Kidney tubule cell (primary cell): ENCODE measurements at regions not wholly inside any gene's neighbourhood (a gene's known extent, or its start where the extent isn't known, plus 50 kb on each side); places are given as distances from the start of the nearest gene placed in this dataset.

Experiments
- DNase-seq: peaks from one replicate; pipeline ENCODE4 v3.0.0-alpha.2; 2018; ENCODE audit warnings: low spot score

GRCh38 chr14:89607453-89607852 lies 190.4 kb upstream of the FOXN3 start:
- no peak for DNase-seq

DNA sequence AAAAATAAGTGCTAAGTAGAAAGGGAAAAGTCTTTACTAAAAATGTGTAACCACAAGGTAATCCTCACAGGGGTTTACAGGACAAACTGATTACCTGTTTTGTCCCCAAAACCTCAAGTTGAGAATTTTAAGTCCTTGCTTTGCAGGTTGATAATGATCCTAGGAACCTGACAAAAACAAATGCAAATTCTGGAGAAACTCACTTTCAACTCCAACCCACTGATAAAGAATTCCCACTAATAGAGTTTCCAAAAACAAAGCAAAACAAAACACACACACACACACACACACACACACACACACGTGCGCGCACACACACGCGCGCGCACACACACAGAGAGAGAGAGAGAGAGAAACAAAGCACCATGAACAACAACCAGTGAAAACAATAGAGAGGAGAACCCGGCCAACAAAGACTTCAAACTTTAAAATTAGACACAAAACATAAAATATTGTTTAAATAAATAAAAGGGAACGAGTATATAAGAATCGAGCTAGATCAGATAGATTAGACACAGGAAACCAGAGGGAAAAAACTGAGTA lies 187.0 kb upstream of the FOXN3 start:
- no peak for DNase-seq

DNA sequence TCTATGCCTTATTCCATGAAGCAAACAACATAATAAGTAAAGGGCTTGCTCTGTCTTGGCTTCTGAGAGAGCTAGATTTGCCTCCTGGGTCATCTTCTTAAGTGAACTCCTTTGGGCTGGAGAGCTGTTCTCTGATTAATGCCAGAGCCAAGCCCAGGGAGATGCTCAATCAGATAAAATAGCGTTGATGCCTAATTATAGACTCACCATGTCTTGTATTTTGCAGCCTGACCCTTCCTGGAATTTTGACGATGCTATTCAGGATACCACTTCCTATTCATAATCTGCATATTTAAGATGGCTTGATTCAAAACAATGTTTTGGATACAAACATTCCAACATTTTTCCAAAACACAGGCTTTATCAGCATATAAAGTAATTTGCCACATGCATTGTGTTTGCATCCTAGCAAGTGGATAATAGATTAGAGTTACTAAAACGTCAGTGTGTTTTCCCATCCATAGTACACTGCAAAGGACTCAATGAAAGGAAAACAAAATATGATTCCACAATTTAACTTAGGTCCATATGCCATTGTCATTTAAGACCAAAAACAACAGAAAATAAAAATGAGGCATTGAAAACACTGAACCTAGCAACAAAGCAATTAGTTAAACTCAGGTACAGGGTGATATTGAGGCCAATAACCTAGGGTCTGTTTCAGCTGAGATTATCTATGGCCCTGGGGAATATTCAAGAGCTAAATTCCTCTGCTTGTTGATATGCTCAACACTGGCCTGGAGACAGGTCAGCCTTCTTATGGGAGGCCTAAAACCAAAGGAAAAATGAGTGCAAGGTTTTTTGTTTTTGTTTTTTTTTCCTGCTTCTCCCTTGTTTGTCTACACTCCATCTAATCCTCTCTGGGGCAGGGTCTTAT lies 184.2 kb upstream of the FOXN3 start:
- DNase-seq = no peak

- no peak for DNase-seq
These were observed 183.0 kb upstream of the FOXN3 start for GRCh38 chr14:89600029-89600428.

GRCh38 chr14:89598548-89599186 lies 181.6 kb upstream of the FOXN3 start:
- peak; percentile 13 for DNase-seq

DNA sequence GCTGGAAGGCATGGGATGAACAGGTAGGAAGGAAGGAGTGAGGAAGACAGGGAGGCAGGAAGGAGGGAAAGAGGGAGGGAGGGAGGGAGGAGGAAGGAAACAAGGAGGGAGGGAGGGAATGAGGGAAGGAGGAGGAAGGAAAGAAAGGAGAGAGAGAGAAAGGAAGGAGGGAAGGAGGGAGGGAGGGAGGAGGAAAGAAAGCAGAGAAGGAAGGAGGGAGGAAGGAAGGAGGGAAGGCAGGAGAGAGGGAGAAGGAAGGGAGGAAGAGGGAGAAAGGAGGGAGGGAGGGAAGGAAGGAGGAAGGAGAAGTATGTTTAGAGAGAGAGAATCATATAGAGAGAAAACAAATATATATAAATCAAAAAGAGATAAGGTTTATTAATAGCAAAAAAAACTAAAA lies 175.9 kb upstream of the FOXN3 start:
- no peak for DNase-seq

DNA sequence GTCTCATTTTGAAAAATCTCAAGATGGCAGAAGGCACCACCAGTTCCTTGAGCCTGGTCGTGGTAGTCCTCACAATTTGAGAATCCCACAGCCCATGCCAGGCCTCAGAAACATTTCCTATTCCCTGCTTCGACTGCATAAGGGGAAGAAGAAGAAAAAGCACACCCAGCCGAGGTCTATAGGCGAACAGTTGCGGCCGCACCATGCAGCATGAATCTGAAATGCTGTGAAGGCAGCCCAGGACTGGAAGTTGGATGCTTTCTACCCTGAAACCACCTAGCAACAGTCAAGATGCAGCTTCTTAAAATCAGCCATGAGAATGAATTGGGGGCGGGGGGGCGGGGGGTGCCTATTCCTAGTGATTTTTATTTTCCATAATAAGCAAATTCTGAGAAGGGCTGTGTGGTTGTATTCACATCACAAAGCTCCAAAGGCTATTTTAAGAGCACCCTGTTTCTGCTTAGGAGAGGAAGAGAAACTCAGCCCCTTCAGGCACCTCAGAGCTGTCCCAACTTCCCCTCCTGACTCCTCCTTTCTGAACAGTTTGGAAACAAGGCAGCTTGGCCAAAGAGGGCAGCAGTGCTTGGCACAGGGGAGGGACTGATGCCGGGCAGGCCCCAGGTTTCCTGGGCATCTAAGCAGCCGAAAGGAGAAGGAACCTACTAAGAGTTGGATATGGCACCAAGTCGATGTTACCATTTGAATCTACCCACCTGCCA lies 172.5 kb upstream of the FOXN3 start:
- no peak for DNase-seq

DNA sequence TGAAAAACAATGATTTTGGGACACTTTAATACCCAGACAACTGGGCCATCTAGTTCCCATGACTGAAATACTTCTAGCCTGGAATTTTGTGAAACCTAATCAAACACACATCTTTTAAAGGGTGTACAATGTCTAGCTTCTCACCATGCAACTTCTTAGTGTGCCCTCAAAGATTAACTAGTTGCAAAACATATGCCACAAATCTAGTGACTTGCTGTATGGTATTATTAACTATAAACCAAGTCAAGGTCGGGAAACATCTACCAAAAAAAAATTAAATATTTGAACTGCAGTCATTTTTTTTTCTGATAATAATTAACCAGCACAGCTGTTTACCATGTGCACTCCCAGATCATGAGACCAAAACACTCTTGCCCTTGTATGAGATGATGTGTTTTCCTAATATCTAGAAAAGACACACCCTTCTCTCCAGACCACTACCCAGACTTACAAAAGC lies 171.8 kb upstream of the FOXN3 start:
- DNase-seq = no peak

GRCh38 chr14:89588016-89588415 lies 171.0 kb upstream of the FOXN3 start:
- no peak for DNase-seq

GRCh38 chr14:89587136-89587420 lies 170.0 kb upstream of the FOXN3 start:
- DNase-seq = no peak

GRCh38 chr14:89586258-89587135 lies 169.5 kb upstream of the FOXN3 start:
- no peak for DNase-seq

DNA sequence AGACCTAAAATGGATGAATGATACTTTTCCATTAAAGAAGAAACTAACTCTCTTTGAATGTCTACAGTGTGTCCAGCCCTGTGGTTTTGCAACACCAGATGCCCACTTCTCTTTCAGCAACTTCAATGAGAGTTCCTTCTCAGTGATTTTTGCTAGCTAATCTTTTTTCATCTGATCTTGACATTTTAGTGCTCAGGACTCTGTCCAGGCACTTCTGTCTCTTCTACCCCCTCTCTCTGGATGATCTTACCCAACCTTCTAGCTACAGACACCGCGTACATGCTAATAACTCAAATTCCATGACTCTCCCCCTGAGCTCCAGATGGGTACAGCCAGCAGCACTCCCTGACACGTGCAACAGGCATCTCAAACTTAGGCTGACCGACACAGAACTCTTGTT lies 161.1 kb upstream of the FOXN3 start:
- DNase-seq = no peak

DNA sequence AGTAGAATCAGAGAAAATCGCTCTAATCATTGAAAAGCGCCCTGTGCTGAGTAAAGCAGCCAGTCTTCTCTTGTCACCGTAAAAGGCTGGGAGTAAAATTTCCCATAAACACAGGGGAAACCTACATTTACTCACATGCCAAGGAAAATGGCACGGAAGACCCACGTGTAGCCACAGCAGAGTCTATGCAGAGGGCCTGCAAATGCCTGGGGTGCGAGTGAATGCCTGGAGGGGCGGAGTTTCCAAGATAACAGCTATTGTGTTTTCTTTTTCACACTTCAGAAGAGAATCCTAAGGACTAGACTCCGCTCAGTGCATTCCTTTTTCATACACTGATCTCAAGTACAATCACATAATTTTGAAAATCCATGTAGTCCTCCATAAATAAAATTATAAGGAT lies 159.9 kb upstream of the FOXN3 start:
- DNase-seq = no peak

DNA sequence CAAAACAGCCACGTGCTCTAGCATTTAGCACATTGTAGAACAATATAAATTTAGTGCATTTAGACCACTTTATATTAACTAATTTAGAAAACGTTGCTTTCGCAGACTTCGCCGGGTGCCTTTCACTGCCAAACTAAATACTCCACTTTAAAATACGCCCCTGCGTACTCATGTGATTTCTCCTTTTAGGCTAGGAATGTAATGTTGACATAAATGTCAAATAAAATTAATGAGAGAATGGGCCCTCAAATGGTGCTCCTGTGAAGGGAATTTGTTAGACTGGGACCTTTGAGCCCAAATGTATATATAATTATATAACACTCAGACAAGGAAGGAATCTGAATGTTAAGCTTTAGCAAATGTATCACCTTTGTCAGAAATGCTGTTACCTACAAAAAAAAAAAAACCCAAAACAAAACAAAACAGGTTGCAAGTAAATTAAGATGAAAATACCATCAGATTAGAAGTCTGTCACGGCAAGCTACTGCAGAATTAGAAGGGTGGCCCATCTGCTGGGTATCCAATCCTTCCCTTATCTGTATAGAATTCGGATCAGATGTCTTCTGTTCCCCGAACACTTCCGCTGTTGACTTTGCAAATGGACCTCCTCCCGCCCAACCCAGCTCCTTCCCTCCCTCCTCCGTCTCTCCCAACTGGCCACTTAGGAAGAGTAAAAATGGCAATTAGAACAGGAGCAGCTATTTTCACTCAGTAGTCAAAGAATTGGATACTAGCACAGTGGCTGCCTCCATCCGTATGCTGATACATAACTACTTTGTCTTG lies 159.3 kb upstream of the FOXN3 start:
- no peak for DNase-seq

DNA sequence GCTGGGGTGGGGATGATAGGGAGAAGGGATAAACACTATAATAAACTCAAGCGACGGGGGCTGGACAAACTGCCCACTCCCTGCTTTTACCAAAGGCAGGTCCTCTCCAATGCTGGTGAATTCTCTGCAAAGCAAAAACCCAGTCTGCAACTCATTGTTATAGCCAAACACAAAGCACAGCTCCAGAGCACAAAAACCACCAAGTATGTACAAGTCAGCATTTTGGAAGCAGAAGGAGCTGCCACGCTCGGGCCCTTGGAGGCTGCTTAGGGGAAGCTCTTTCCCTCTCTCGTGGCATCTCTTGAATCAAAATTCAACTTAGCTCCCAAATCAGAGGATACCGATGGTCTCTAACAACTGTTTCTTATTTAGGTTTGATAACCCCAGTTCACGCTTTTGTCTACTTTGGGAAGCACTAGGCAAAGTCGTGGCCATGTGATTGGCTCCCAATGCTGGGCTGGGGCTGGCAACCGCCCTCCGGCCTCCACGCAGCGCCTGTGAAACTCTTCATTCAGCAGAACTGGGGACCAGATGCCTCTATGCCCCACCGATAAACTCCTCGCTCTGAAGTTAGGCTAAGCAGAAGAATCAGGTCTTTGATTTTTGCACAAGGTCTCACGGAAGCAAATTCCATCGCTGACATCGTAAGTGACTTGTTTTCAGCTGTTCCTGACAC lies 158.5 kb upstream of the FOXN3 start:
- no peak for DNase-seq

DNA sequence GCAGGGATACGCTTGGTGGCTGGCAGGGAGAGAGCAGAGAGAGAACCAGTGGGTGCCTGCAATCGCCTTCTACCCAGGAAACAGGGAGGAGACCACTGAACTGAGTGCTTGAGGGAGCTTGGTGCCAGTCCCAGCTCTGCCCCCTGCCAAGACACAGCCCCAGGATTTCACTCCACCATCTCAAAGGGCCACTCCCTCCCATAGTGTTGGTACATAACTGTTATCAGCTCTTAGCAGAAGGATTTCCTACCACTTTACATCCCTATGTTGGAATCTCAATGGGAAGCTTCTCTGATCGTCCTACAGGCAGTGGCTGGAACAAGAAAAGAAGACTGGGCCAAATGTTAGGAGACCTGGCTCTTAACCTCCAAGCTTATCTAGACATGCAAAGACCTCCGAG lies 157.4 kb upstream of the FOXN3 start:
- no peak for DNase-seq

DNA sequence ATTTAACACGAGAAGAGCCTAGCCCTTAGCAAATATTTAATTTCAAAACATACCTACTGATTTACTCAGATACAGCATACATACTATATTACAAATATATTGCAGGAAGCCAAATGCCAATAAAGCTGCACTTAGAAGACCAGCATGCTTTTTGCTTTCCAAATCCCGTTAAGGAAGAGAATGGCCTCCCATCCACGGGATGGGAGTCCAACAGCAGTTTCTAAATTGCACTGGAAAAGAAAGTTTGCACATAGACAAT lies 156.3 kb upstream of the FOXN3 start:
- DNase-seq = no peak

DNA sequence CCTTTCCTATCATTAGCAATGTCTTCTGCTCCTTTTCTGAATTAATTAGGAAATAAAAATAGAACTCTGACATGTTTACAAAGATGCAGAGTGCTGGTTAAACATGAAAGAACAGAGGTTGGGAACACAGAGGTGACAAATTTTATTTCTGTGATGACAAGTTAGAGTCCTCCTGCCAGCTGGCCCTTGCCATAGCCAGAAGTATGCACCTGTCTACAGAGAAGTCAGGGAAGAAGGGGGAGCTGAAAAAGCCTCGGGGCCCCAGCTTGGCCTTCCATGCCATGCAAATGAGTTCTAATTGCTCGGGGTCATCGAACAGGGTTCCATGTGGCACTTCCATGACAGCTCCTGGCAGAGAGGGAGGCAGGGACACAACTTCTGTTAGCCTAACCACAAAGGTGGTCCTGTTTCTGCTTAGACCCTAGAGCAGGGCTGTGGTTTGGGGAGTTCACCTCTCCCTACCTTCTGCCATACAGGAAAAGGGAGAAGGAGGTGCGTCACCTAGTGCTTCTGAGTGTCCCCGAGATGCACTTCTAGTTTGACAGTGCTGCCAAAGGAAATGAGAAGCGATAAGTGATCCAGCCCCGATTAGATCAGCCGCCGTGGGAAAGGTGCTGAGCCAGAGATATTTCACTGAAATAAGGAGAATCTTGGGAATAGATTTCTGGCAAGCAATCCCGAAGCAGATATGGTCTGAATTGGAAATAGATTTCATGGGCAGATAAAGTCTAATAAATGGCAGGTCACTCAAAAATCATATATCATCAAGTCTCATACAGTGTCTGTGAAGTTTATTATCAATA lies 155.8 kb upstream of the FOXN3 start:
- no peak for DNase-seq

DNA sequence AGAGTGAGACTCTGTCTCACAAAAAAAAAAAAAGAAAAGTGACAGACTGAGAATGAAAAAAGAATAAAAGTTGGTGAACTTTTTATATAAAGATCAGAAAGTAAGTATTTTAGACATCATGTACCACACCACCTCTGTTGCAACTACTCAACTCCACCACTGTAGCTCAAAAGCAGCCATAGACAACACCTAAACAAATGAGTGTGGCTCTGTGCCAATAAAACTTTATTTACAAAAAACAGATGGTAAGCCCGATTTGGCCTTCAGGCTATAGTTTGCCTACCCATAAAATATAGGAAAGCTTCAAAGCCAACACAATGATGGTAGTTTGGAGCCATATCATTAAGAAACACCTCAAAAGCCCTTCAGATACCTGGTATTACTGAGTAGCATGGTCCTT lies 154.5 kb upstream of the FOXN3 start:
- DNase-seq = no peak
